ENCODE measurements at regions not wholly inside any gene's neighbourhood (a gene's known extent, or its start where the extent isn't known, plus 50 kb on each side); places are given as distances from the start of the nearest gene placed in this dataset.
"Not testable (repeated sequence)": the region's sequence is repeated elsewhere in the genome, so short reads cannot be mapped to it uniquely, and the experiment has no call there.

- no peak for DNase-seq (ENCODE audit: low read depth in 3 of 3)
These were observed 365.8 kb upstream of the RND3 start for GRCh38 chr2:150853263-150853662.

- no peak for DNase-seq (ENCODE audit: low read depth in 3 of 3)
These were observed 363.2 kb upstream of the RND3 start for GRCh38 chr2:150850641-150851040.

- DNase-seq (ENCODE audit: low read depth in 3 of 3), result no peak
These were observed 360.1 kb upstream of the RND3 start for GRCh38 chr2:150847578-150847977.

- DNase-seq (ENCODE audit: low read depth in 3 of 3), result no peak
These were observed 359.2 kb upstream of the RND3 start for GRCh38 chr2:150846691-150847090.

- no peak for DNase-seq (ENCODE audit: low read depth in 3 of 3)
These were observed 345.2 kb upstream of the RND3 start for GRCh38 chr2:150832686-150833085.

- no peak for DNase-seq (ENCODE audit: low read depth in 3 of 3)
These were observed 336.7 kb upstream of the RND3 start for GRCh38 chr2:150824118-150824517.

GRCh38 chr2:150817422-150817821, 330.0 kb upstream of the RND3 start:
- no peak for DNase-seq (ENCODE audit: low read depth in 3 of 3)

- DNase-seq (ENCODE audit: low read depth in 3 of 3), result no peak
These were observed 325.3 kb upstream of the RND3 start for GRCh38 chr2:150812664-150813367.

GRCh38 chr2:150812066-150812465, 324.6 kb upstream of the RND3 start:
- no peak for DNase-seq (ENCODE audit: low read depth in 3 of 3)

GRCh38 chr2:150811259-150811855, 323.9 kb upstream of the RND3 start:
- DNase-seq (ENCODE audit: low read depth in 3 of 3), result no peak

- no peak for DNase-seq (ENCODE audit: low read depth in 3 of 3)
These were observed 321.6 kb upstream of the RND3 start for GRCh38 chr2:150809103-150809502.

- no peak for DNase-seq (ENCODE audit: low read depth in 3 of 3)
These were observed 318.9 kb upstream of the RND3 start for GRCh38 chr2:150806336-150806735.

GRCh38 chr2:150803689-150804398, 316.4 kb upstream of the RND3 start:
- no peak for DNase-seq (ENCODE audit: low read depth in 3 of 3)

GRCh38 chr2:150802635-150803034, 315.2 kb upstream of the RND3 start:
- no peak for DNase-seq (ENCODE audit: low read depth in 3 of 3)

GRCh38 chr2:150796236-150796635, 308.8 kb upstream of the RND3 start:
- DNase-seq (ENCODE audit: low read depth in 3 of 3), result not testable (repeated sequence)

GRCh38 chr2:150792780-150793300, 305.4 kb upstream of the RND3 start:
- no peak for DNase-seq (ENCODE audit: low read depth in 3 of 3)

- DNase-seq (ENCODE audit: low read depth in 3 of 3), result no peak
These were observed 304.1 kb upstream of the RND3 start for GRCh38 chr2:150791567-150791966.

- DNase-seq (ENCODE audit: low read depth in 3 of 3), result no peak
These were observed 302.0 kb upstream of the RND3 start for GRCh38 chr2:150789376-150789905.

GRCh38 chr2:150788426-150789140, 301.1 kb upstream of the RND3 start:
- DNase-seq (ENCODE audit: low read depth in 3 of 3), result no peak

- DNase-seq (ENCODE audit: low read depth in 3 of 3), result no peak
These were observed 300.1 kb upstream of the RND3 start for GRCh38 chr2:150787353-150788093.

GRCh38 chr2:150784389-150784788, 296.9 kb upstream of the RND3 start:
- DNase-seq (ENCODE audit: low read depth in 3 of 3), result no peak

Data from stimulated activated CD4-positive, alpha-beta T cell treated with anti-CD3 and anti-CD28 coated beads, TNF-alpha, amount 100 ng/mL, for 24 hours (primary cell).